Transverse colon (tissue), 4 donors: ENCODE measurements at regions not wholly inside any gene's neighbourhood (a gene's known extent, or its start where the extent isn't known, plus 50 kb on each side); places are given as distances from the start of the nearest gene placed in this dataset.

Source experiments
- DNase-seq: peaks from one replicate; pipeline ENCODE4 v3.0.0-alpha.2; 2019
- H3K27ac ChIP-seq, 4 donors: fragments of 200-600 bp; sonication (generic); 2 replicates each; pipeline ENCODE4 v1.5.1; 2016 to 2018; ENCODE audit warnings: inconsistent platforms in 4 of 4
- H3K27me3 ChIP-seq: fragments of 200-600 bp; sonication (generic); 2 replicates; pipeline ENCODE4 v1.5.1; 2017; ENCODE audit warnings: inconsistent platforms
- H3K36me3 ChIP-seq, 4 donors: fragments of 200-600 bp; sonication (generic); 2 replicates each; pipeline ENCODE4 v1.5.1; 2017 to 2019; ENCODE audit warnings: inconsistent platforms in 4 of 4
- H3K4me1 ChIP-seq, 4 donors: fragments of 200-600 bp; sonication (generic); 2 replicates each; pipeline ENCODE4 v1.5.1; 2017 to 2020; ENCODE audit warnings: inconsistent platforms in 4 of 4
- H3K4me3 ChIP-seq, 4 donors: fragments of 200-600 bp; sonication (generic); 1 replicate in 1 of 4; 2 replicates in 3 of 4; pipeline versions ENCODE4 v1.5.1 to v1.6.1; 2017 to 2019; ENCODE audit warnings: inconsistent platforms in 4 of 4
- H3K9me3 ChIP-seq, 2 donors: fragments of 200-600 bp; sonication (generic); 2 replicates each; pipeline ENCODE4 v1.5.1; 2017 to 2019; ENCODE audit warnings: inconsistent platforms in 2 of 2
- EP300 ChIP-seq: sonication (generic); formaldehyde crosslinking; IDR thresholded peaks from one replicate; pipeline ENCODE4 v1.6.1; 2017; ENCODE audit warnings: antibody characterized with exemption, low read depth
- POLR2A ChIP-seq: fragments of 450-650 bp; IDR thresholded peaks from one replicate; pipeline ENCODE4 v1.6.1; 2016; ENCODE audit warnings: antibody characterized with exemption, mild to moderate bottlenecking, moderate library complexity
- POLR2AphosphoS5 ChIP-seq, 3 donors: sonication (generic); formaldehyde crosslinking; IDR thresholded peaks; one replicate each; pipeline ENCODE4 v1.6.1; 2016; ENCODE audit warnings: antibody characterized with exemption in 3 of 3
- WGBS, 2 donors: methylation state at CpG; one replicate each; pipeline ENCODE4 v1.1.5; 2018; ENCODE audit warnings: low coverage in 1 of 2; 5-methylcytosine and 5-hydroxymethylcytosine counted together
- in situ Hi-C, 4 donors: fragments of 200-750 bp; cut with MboI; loops; one replicate each; pipeline versions ENCODE4 v1.15.0 to v1.15.1; 2017; ENCODE audit warnings: low sequenced_read_pairs in 3 of 4, low pct_ligation_motif_present in 1 of 4, low pct_unique_long_range_greater_than_20kb in 1 of 4
- intact Hi-C: fragments of 100-400 bp; cut with DNase I; formaldehyde crosslinking; loops from one replicate; pipeline ENCODE4 v1.15.1; 2023; ENCODE audit warnings: low total_unique reads
- TF ChIP-seq, protein P1 (sequence below), 5 experiments: fragments of 200-600 bp in 3 of 5; fragments of 450-650 bp in 2 of 5; sonication (generic) in 3 of 5; IDR thresholded peaks; 1 replicate in 2 of 5; 2 replicates in 3 of 5; pipeline ENCODE4 v1.5.1; 2016 to 2017; ENCODE audit warnings: antibody characterized with exemption in 5 of 5, inconsistent platforms in 3 of 5, mild to moderate bottlenecking in 2 of 5, moderate library complexity in 1 of 5

DNA sequence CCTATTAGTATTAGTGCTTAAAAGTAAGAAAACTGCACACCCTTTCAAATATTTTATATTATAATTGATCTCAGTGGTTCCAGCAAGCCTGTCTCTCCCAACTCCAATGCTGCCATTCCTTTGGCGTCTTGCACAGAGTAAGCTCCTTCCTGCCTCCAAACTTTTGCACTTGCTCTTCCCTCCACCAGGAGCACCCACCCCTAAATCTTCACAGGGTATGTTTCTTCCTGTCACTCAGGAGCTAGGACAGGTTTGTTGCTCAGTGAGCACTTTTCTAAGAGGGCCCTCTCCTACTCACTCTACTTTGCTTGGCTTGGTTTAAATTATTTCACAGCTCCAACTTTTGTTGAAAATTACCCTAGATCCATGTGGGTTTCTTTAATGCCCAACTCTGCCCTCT lies 189.1 kb upstream of the ADRA1B start:
- no peaks in the 10 kb centered on the region for H3K36me3 ChIP-seq
- intact Hi-C loops: no loop called here
- 79 to 80% methylated on average over 1 of the region's 1 CpG for WGBS, 2 donors
- H3K27ac ChIP-seq: no peak overlapping the region
- H3K4me3 ChIP-seq: no peak overlapping the region
- H3K27me3 ChIP-seq: no peaks in the 10 kb centered on the region
- in situ Hi-C loops: no loop called here
- no peaks in the 10 kb centered on the region for H3K4me1 ChIP-seq
- DNase-seq: no peak
- TF ChIP-seq, protein P1, sequence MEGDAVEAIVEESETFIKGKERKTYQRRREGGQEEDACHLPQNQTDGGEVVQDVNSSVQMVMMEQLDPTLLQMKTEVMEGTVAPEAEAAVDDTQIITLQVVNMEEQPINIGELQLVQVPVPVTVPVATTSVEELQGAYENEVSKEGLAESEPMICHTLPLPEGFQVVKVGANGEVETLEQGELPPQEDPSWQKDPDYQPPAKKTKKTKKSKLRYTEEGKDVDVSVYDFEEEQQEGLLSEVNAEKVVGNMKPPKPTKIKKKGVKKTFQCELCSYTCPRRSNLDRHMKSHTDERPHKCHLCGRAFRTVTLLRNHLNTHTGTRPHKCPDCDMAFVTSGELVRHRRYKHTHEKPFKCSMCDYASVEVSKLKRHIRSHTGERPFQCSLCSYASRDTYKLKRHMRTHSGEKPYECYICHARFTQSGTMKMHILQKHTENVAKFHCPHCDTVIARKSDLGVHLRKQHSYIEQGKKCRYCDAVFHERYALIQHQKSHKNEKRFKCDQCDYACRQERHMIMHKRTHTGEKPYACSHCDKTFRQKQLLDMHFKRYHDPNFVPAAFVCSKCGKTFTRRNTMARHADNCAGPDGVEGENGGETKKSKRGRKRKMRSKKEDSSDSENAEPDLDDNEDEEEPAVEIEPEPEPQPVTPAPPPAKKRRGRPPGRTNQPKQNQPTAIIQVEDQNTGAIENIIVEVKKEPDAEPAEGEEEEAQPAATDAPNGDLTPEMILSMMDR (IDR thresholded peaks at IDR 0.05): no peak
- no peak for TF ChIP-seq EP300
- no peak for TF ChIP-seq POLR2A
- no peak for TF ChIP-seq POLR2AphosphoS5 (IDR thresholded peaks at IDR 0.05)
- H3K9me3 ChIP-seq: no peaks in the 10 kb centered on the region

DNA sequence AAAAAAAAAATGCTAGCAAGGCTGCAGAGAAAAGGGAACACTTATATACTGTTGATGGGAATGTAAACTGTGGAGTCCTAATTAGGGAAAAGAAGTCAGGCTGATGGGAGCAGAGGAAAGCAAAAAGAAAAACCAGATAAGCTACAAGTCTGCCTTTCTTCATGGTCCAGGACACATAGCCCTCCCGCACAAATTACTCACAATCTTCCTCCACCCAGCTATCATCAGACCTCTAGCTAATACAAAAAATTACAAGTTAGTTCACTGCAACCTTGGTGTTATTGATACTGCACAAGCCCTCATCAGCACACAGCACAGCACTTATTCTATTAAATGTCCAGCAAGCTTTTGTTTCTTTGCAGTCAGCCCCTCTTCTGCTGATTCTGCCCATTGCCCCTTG lies 186.0 kb upstream of the ADRA1B start:
- no peak overlapping the region for H3K27ac ChIP-seq
- no peaks in the 10 kb centered on the region for H3K36me3 ChIP-seq
- no peaks in the 10 kb centered on the region for H3K4me1 ChIP-seq
- no peaks in the 10 kb centered on the region for H3K9me3 ChIP-seq
- H3K4me3 ChIP-seq: no peak overlapping the region
- no peaks in the 10 kb centered on the region for H3K27me3 ChIP-seq
- WGBS, 2 donors: 56 to 85% methylated on average over 1 of the region's 1 CpG
- no peak for DNase-seq
- intact Hi-C loops (no loop called here), in situ Hi-C loops (no loop called here)
- no peak for TF ChIP-seq EP300
- TF ChIP-seq, protein P1 (IDR thresholded peaks at IDR 0.05): no peak
- no peak for TF ChIP-seq POLR2AphosphoS5 (IDR thresholded peaks at IDR 0.05)
- no peak for TF ChIP-seq POLR2A

DNA sequence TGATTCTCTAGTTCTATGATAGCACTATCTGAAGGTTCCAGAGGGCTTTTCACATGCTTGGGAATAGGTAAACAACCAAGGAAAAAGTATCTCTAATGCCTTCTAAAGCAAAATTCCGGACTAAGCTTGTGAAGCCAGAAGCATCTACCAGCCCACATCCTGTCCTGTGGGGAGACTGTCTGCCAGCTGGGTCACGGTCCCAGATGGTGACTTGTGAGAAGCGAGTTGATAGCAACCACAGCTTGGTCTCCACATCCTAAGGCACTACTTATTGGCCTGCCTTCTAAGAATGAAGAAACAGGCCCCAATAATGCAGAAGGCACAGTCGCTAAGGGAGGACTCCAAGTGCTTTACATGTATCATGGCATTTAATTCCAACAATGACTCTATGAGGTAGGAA lies 184.1 kb upstream of the ADRA1B start:
- Histone ChIP-seq H3K4me3 (no peak overlapping the region), H3K9me3 (no peaks in the 10 kb centered on the region), H3K27ac (no peak overlapping the region), H3K36me3 (no peaks in the 10 kb centered on the region), H3K27me3 (no peaks in the 10 kb centered on the region), H3K4me1 (no peaks in the 10 kb centered on the region)
- WGBS, 2 donors: 63 to 64% methylated on average over 2 to 4 of the region's 4 CpGs
- intact Hi-C loops: no loop called here
- in situ Hi-C loops: no loop called here
- TF ChIP-seq, protein P1 (IDR thresholded peaks at IDR 0.05): no peak
- no peak for TF ChIP-seq EP300
- TF ChIP-seq POLR2AphosphoS5 (IDR thresholded peaks at IDR 0.05): no peak
- no peak for TF ChIP-seq POLR2A
- DNase-seq: no peak

DNA sequence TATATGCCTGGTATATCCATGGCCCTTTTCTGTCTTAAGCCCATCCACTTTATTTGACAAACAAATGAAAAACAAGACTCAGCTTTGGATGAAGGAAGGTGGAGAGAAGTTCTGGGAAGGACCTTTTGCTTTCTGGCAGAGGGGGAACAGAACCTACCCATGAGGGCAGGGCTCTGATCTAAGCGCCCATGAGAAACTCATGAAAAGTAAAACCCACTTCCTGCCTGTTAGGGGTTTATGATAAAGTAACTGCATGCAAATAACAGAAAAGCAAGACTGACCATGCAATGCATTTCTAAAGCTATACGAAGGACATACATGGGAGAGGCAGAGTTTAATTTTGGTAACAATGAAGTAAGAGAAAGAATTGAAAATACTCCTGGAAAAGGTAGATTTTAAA lies 181.9 kb upstream of the ADRA1B start:
- intact Hi-C loops: no loop called here
- H3K4me1 ChIP-seq: no peaks in the 10 kb centered on the region
- DNase-seq: no peak
- no peaks in the 10 kb centered on the region for H3K9me3 ChIP-seq
- no peak overlapping the region for H3K27ac ChIP-seq
- TF ChIP-seq POLR2AphosphoS5 (IDR thresholded peaks at IDR 0.05) (no peak), POLR2A (no peak)
- TF ChIP-seq, protein P1 (IDR thresholded peaks at IDR 0.05): no peak
- in situ Hi-C loops: no loop called here
- H3K27me3 ChIP-seq: no peaks in the 10 kb centered on the region
- WGBS, 2 donors: 71 to 78% methylated on average over 2 of the region's 2 CpGs
- H3K4me3 ChIP-seq: no peak overlapping the region
- no peaks in the 10 kb centered on the region for H3K36me3 ChIP-seq
